Cardiac muscle cell (in vitro differentiated cells and primary cell): ENCODE measurements at regions not wholly inside any gene's neighbourhood (a gene's known extent, or its start where the extent isn't known, plus 50 kb on each side); places are given as distances from the start of the nearest gene placed in this dataset.

ENCODE experiments used
- DNase-seq, 2 donors: peaks; one replicate each; pipeline versions ENCODE4 v3.0.0 to v3.0.0-alpha.2; 2010 to 2017; ENCODE audit warnings: low read depth in 1 of 2, low spot score in 1 of 2
- H3K27ac ChIP-seq: fragments of 200-600 bp; sonication (generic); 2 replicates; pipeline ENCODE4 v1.5.1; 2016
- H3K27me3 ChIP-seq: fragments of 200-600 bp; sonication (generic); 2 replicates; pipeline ENCODE4 v1.6.0; 2016; ENCODE audit warnings: control low read depth
- H3K36me3 ChIP-seq: fragments of 200-600 bp; sonication (generic); 2 replicates; pipeline ENCODE4 v1.5.1; 2016; ENCODE audit warnings: control low read depth
- H3K4me1 ChIP-seq: fragments of 200-600 bp; sonication (generic); 2 replicates; pipeline ENCODE4 v1.8.1; 2017; ENCODE audit warnings: low read depth, mild to moderate bottlenecking, mixed run types
- H3K4me3 ChIP-seq: fragments of 200-600 bp; sonication (generic); 2 replicates; pipeline ENCODE4 v1.5.1; 2016; ENCODE audit warnings: mild to moderate bottlenecking
- H3K9me3 ChIP-seq: fragments of 200-600 bp; sonication (generic); 2 replicates; pipeline ENCODE4 v1.5.1; 2017; ENCODE audit warnings: low read depth, mild to moderate bottlenecking, control low read depth
- CTCF ChIP-seq: IDR thresholded peaks from 2 replicates; pipeline ENCODE4 v1.5.1; 2012; ENCODE audit warnings: low read depth, mild to moderate bottlenecking, low read length

GRCh38 chr11:15886866-15887265, 469.5 kb downstream of the SOX6 start:
- no peaks in the 10 kb centered on the region for H3K27me3 ChIP-seq
- no peak overlapping the region for H3K4me3 ChIP-seq
- no peaks in the 10 kb centered on the region for H3K36me3 ChIP-seq
- H3K27ac ChIP-seq = no peak overlapping the region
- no peak for DNase-seq
- peaks cover 39% of the 10 kb centered on the region for H3K4me1 ChIP-seq
- H3K9me3 ChIP-seq = no peaks in the 10 kb centered on the region
- TF ChIP-seq CTCF = no peak

GRCh38 chr11:15888556-15889345, 467.6 kb downstream of the SOX6 start:
- Histone ChIP-seq H3K4me3 (no peak overlapping the region), H3K4me1 (peaks cover 51% of the 10 kb centered on the region), H3K9me3 (no peaks in the 10 kb centered on the region), H3K27ac (peak overlapping the region; percentile 24), H3K27me3 (no peaks in the 10 kb centered on the region), H3K36me3 (no peaks in the 10 kb centered on the region)
- TF ChIP-seq CTCF = no peak
- DNase-seq = no peak

GRCh38 chr11:15889363-15890030, 466.8 kb downstream of the SOX6 start:
- Histone ChIP-seq H3K36me3 (no peaks in the 10 kb centered on the region), H3K27ac (peak overlapping the region; percentile 56), H3K27me3 (no peaks in the 10 kb centered on the region), H3K4me1 (peaks cover 47% of the 10 kb centered on the region), H3K4me3 (no peak overlapping the region), H3K9me3 (no peaks in the 10 kb centered on the region)
- TF ChIP-seq CTCF = no peak
- DNase-seq = no peak

DNA sequence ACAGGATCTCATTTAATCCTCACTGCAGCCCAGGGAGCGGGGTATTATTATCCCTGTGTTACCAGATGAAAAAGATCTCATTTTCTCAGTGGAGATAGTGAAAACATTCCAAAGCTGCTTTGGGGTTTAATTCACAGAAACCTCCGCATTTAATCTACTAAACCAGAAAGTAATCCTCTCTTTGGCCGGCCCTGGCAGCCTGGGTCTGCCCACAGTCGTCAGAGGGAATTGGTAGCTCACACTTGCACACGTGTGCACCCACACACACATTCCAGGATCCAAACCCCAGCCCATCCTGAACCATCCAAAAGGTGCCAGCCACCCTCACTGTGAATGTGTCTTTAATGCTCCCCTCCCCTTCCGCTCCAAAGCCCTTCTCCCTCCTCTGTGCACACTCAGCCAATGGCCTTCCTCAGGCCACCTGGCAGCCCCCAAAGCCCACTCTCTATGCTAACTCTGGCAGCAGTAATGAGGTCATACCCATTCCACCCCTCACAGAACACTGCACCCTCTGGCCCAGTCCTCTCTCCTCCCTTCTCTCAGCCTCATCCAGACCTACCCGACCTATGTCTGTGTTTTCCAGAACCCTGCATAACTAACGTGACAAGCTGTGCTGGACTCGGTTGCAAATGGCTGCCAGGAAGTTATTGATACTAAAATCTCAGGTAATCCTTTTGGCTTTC, 466.2 kb downstream of the SOX6 start:
- DNase-seq = peak in 1 of 2 donors; percentile 55
- Histone ChIP-seq H3K36me3 (no peaks in the 10 kb centered on the region), H3K27ac (peak overlapping the region; percentile 56), H3K27me3 (no peaks in the 10 kb centered on the region), H3K9me3 (no peaks in the 10 kb centered on the region), H3K4me1 (peaks cover 40% of the 10 kb centered on the region), H3K4me3 (no peak overlapping the region)
- TF ChIP-seq CTCF = no peak

DNA sequence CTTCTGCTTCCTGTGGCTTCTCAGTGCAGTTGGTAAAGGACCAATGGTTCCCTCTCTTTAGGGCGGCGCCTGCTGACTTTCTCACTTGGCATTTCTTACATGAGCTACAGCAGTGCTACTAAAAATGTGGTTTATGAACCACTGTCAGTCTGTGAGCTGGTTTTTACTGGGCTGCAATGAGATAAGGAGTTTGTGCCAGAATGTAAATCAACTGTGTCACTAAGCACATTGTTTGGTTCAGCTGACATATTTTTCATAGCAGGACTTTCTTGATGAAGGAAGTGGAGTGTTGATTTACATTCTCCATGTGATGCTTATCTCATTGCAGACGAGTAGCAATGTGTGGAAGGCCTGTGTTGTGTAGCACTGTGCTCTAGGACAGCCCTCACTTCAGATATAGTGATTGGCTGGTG, 463.3 kb downstream of the SOX6 start:
- Histone ChIP-seq H3K9me3 (no peaks in the 10 kb centered on the region), H3K36me3 (no peaks in the 10 kb centered on the region), H3K4me3 (no peak overlapping the region), H3K27ac (peak overlapping the region; percentile 60), H3K27me3 (no peaks in the 10 kb centered on the region), H3K4me1 (peaks cover 36% of the 10 kb centered on the region)
- TF ChIP-seq CTCF = no peak
- peak in 1 of 2 donors; percentile 60 for DNase-seq
